Neural cell (in vitro differentiated cells): ENCODE measurements at regions not wholly inside any gene's neighbourhood (a gene's known extent, or its start where the extent isn't known, plus 50 kb on each side); places are given as distances from the start of the nearest gene placed in this dataset.
"Not testable (repeated sequence)": the region's sequence is repeated elsewhere in the genome, so short reads cannot be mapped to it uniquely, and the experiment has no call there.

Experiments
- H2AFZ ChIP-seq: fragments of 200-600, 300-800 bp; sonication (generic), shearing (Covaris generic); 2 replicates; pipeline ENCODE4 v1.6.0; 2014; ENCODE audit warnings: low read depth, mild to moderate bottlenecking, antibody characterized with exemption, low read length, moderate library complexity
- H3F3A ChIP-seq: fragments of 200-600 bp; shearing (Covaris generic); 2 replicates; pipeline ENCODE4 v1.6.1; 2016; ENCODE audit warnings: mild to moderate bottlenecking, moderate library complexity, mixed read lengths, antibody characterized with exemption, low read length; ENCODE audit not compliant: insufficient read depth, poor library complexity, severe bottlenecking
- H3K27ac ChIP-seq: fragments of 200-600, 300-800 bp; sonication (generic), shearing (Covaris generic); 2 replicates; pipeline ENCODE4 v1.5.1; 2014; ENCODE audit warnings: mild to moderate bottlenecking, low read length, moderate library complexity
- H3K27me3 ChIP-seq: fragments of 300-800, 200-600 bp; sonication (generic), shearing (Covaris generic); 2 replicates; pipeline ENCODE4 v1.6.0; 2014; ENCODE audit warnings: mild to moderate bottlenecking, low read depth, low read length, moderate library complexity; ENCODE audit not compliant: insufficient read depth
- H3K36me3 ChIP-seq: fragments of 300-800, 200-600 bp; sonication (generic), shearing (Covaris generic); 2 replicates; pipeline ENCODE4 v1.5.1; 2014; ENCODE audit warnings: mild to moderate bottlenecking, antibody characterized with exemption, low read length, moderate library complexity; ENCODE audit not compliant: insufficient read depth
- H3K4me2 ChIP-seq: fragments of 300-800, 200-600 bp; sonication (generic), shearing (Covaris generic); 2 replicates; pipeline ENCODE4 v1.6.0; 2014; ENCODE audit warnings: mild to moderate bottlenecking, low read length
- H3K4me3 ChIP-seq: fragments of 300-800, 200-600 bp; sonication (generic), shearing (Covaris generic); 2 replicates; pipeline ENCODE4 v1.5.1; 2014; ENCODE audit warnings: mild to moderate bottlenecking, low read length, moderate library complexity
- H3K79me2 ChIP-seq: fragments of 200-600 bp; shearing (Covaris generic); replicated peaks from 2 replicates; pipeline ENCODE4 v1.6.0; 2014; ENCODE audit warnings: mild to moderate bottlenecking, low read length, moderate library complexity; ENCODE audit not compliant: insufficient read depth
- H3K9ac ChIP-seq: fragments of 300-800, 200-600 bp; sonication (generic), shearing (Covaris generic); 2 replicates; pipeline ENCODE4 v1.6.1; 2016; ENCODE audit warnings: mild to moderate bottlenecking, low read length, mixed read lengths
- H3K9me2 ChIP-seq: fragments of 200-600 bp; shearing (Covaris generic); 2 replicates; pipeline ENCODE4 v1.6.1; 2016; ENCODE audit warnings: mild to moderate bottlenecking, low read length, mixed read lengths; ENCODE audit not compliant: insufficient read depth
- H3K9me3 ChIP-seq: fragments of 200-600, 300-800 bp; sonication (generic), shearing (Covaris generic); 2 replicates; pipeline ENCODE4 v1.6.1; 2016; ENCODE audit warnings: mild to moderate bottlenecking, mixed run types, low read length, moderate library complexity, mixed read lengths
- H4K20me1 ChIP-seq: fragments of 200-600 bp; shearing (Covaris generic); 2 replicates; pipeline ENCODE4 v1.6.1; 2016; ENCODE audit warnings: mild to moderate bottlenecking, mixed run types; ENCODE audit not compliant: insufficient read depth

DNA sequence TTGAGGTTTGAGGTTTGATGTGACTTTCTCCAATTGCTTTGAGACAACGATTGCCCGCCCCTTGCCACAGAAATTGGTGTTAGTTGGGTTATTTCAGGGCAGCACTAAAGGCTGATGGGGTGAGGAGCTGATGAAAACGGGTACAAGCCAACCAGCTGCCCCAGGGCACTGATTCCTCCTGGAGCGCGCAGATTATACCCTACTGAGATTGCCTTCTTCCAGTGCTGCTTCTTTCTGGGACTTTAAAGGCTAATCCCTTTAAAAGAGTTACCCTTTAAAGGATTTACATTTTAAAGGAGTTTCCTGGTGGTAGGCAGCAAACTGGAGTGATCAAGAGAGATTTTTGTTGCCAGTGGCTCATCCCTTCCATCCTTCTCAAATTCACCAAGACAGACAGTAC lies 1903.3 kb downstream of the KHDRBS2 start:
- H3K4me2 ChIP-seq, H3K9me2 ChIP-seq, H3K9me3 ChIP-seq, H3K27ac ChIP-seq, H3K9ac ChIP-seq, H3K79me2 ChIP-seq, H3K27me3 ChIP-seq, H2AFZ ChIP-seq, H3F3A ChIP-seq, H3K36me3 ChIP-seq, H3K4me3 ChIP-seq, H4K20me1 ChIP-seq: not testable (repeated sequence)

DNA sequence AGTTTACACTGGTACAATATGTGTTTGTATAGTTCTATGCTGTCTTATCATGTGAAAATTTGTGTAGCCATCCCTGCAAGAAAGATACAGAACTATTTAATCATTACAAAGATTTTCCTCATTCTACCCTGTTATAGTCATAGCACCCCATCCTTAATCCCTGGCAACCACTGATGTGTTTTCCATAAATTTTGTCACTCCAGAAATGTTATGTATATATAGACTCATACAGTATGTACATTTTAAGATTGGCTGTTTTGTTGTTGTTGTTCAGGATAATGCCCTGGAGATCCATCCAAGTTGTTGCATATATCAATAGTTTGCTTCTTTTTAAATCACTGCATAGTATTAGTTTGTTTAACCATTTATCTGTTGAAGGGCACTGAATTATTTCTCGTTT lies 1911.9 kb downstream of the KHDRBS2 start:
- not testable (repeated sequence) for H3F3A ChIP-seq, H3K9me3 ChIP-seq, H3K9me2 ChIP-seq, H3K27ac ChIP-seq, H2AFZ ChIP-seq, H3K79me2 ChIP-seq, H3K27me3 ChIP-seq, H3K9ac ChIP-seq, H3K4me2 ChIP-seq, H3K36me3 ChIP-seq, H3K4me3 ChIP-seq, H4K20me1 ChIP-seq

- H4K20me1 ChIP-seq, H3K9me2 ChIP-seq, H3K27ac ChIP-seq, H3K36me3 ChIP-seq, H3K79me2 ChIP-seq, H3K9ac ChIP-seq, H3K27me3 ChIP-seq, H3K4me3 ChIP-seq, H3F3A ChIP-seq, H3K9me3 ChIP-seq, H2AFZ ChIP-seq, H3K4me2 ChIP-seq: not testable (repeated sequence)
Measured at GRCh38 chr6:60367800-60368199, 1918.2 kb downstream of the KHDRBS2 start.

- not testable (repeated sequence) for H3K79me2 ChIP-seq, H3K9me2 ChIP-seq, H2AFZ ChIP-seq, H4K20me1 ChIP-seq, H3F3A ChIP-seq, H3K9me3 ChIP-seq, H3K4me2 ChIP-seq, H3K27me3 ChIP-seq, H3K4me3 ChIP-seq, H3K9ac ChIP-seq, H3K27ac ChIP-seq, H3K36me3 ChIP-seq
Measured at GRCh38 chr6:60365901-60366300, 1920.1 kb downstream of the KHDRBS2 start.

DNA sequence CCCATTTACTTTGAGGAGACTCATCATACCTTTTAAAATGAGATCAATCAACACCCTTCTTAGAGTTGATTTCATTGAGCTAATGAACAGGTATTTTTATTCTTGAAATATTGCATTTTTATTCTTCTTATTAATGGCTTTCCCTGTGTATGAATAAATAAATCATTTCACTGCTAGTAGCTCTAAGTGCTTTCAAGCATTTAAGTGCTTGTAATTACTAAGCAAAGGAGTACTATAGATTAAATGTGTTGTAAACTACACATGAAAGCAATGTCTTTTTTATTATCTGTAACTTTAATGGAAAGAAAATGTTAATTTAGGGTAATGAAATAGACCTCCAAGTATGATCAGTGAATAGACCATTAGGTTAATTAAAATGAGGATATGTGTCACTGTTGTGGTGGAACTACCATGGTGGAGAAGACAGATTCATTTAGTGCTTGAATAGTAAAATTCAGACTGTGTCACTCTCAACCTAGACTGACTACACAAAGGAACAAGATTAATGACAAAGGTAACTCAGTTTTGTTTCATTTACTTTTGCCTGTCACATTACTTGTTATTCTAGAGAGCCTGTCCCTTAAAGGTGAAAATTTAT lies 1943.5 kb downstream of the KHDRBS2 start:
- H4K20me1 ChIP-seq, H3K9ac ChIP-seq, H3K36me3 ChIP-seq, H3K27me3 ChIP-seq, H3K79me2 ChIP-seq, H3K4me2 ChIP-seq, H3K4me3 ChIP-seq, H3K27ac ChIP-seq, H2AFZ ChIP-seq, H3K9me3 ChIP-seq, H3F3A ChIP-seq, H3K9me2 ChIP-seq: not testable (repeated sequence)
